H1 (cell line): ENCODE measurements at regions not wholly inside any gene's neighbourhood (a gene's known extent, or its start where the extent isn't known, plus 50 kb on each side); places are given as distances from the start of the nearest gene placed in this dataset.

Experiments used
- CTCF ChIA-PET: fragments of 300-600 bp; sonication (Branson Sonifier 250); formaldehyde crosslinking; loops from one replicate; lab custom pipeline; 2021; ENCODE audit not compliant: partially characterized antibody; lab: Charles Lee
- POLR2A ChIA-PET: fragments of 300-600 bp; sonication (Branson Sonifier 250); formaldehyde crosslinking; loops from one replicate; lab custom pipeline; 2021; ENCODE audit warnings: inconsistent platforms; ENCODE audit not compliant: partially characterized antibody; lab: Charles Lee
- DNase-seq, 2 experiments: peaks; one replicate each; pipeline versions ENCODE4 v3.0.0 to v3.0.0-alpha.2; 2010 to 2022; ENCODE audit warnings: low spot score in 2 of 2, low read depth in 1 of 2, mixed read lengths in 1 of 2
- FAIRE-seq: peaks from 2 replicates; lab custom pipeline; 2011; peaks lifted over from hg19 to GRCh38; lab: Jason Lieb, UNC
- H2AFZ ChIP-seq: 2 replicates; pipeline ENCODE4 v1.8.1; 2012; ENCODE audit warnings: low read length, inconsistent platforms
- H2AK5ac ChIP-seq: 2 replicates; pipeline ENCODE4 v1.6.1; 2013; ENCODE audit warnings: low read depth, low read length
- H2BK120ac ChIP-seq: replicated peaks from 2 replicates; pipeline ENCODE3; 2013; ENCODE audit warnings: low read depth, low read length, inconsistent platforms
- H2BK12ac ChIP-seq: 2 replicates; pipeline ENCODE4 v1.6.1; 2013; ENCODE audit warnings: low read depth, low read length
- H2BK15ac ChIP-seq: 2 replicates; pipeline ENCODE4 v1.6.1; 2013; ENCODE audit warnings: low read length
- H2BK20ac ChIP-seq: 2 replicates; pipeline ENCODE4 v1.6.1; 2013; ENCODE audit warnings: low read length
- H2BK5ac ChIP-seq: 2 replicates; pipeline ENCODE4 v1.6.1; 2013; ENCODE audit warnings: low read depth, low read length
- H3K14ac ChIP-seq: 2 replicates; pipeline ENCODE4 v1.6.1; 2013; ENCODE audit warnings: inconsistent platforms; ENCODE audit not compliant: insufficient read length
- H3K18ac ChIP-seq: 2 replicates; pipeline ENCODE4 v1.6.1; 2013; ENCODE audit warnings: low read length; ENCODE audit errors: extremely low read depth
- H3K23ac ChIP-seq: 2 replicates; pipeline ENCODE4 v1.6.1; 2013; ENCODE audit warnings: inconsistent platforms; ENCODE audit not compliant: insufficient read length
- H3K23me2 ChIP-seq: 2 replicates; pipeline ENCODE4 v1.6.1; 2013; ENCODE audit warnings: low read depth, low read length
- H3K27ac ChIP-seq: 2 replicates; pipeline ENCODE4 v1.6.1; 2011; ENCODE audit warnings: low read depth, low read length, inconsistent platforms
- H3K27me3 ChIP-seq, 4 experiments: replicated peaks in 1 of 4; 1 replicate in 1 of 4; 2 replicates in 3 of 4; pipeline versions ENCODE4 v1.6.1 to v1.8.1; 2011 to 2013; ENCODE audit warnings: low read length in 3 of 4, mild to moderate bottlenecking in 3 of 4, inconsistent platforms in 2 of 4, mixed read lengths in 2 of 4, moderate library complexity in 1 of 4; ENCODE audit not compliant: control insufficient read depth in 3 of 4, insufficient read depth in 3 of 4; ENCODE audit errors: extremely low read depth in 1 of 4
- H3K36me3 ChIP-seq, 4 experiments: 2 replicates each; pipeline versions ENCODE4 v1.6.1 to v1.8.1; 2011 to 2013; ENCODE audit warnings: mild to moderate bottlenecking in 4 of 4, low read length in 3 of 4, moderate library complexity in 2 of 4, control low read depth in 1 of 4, inconsistent platforms in 1 of 4; ENCODE audit not compliant: insufficient read depth in 4 of 4, control insufficient read depth in 2 of 4
- H3K4ac ChIP-seq: replicated peaks from 2 replicates; pipeline ENCODE3; 2013; ENCODE audit warnings: low read length, low read depth, mixed read lengths, inconsistent platforms; ENCODE audit not compliant: insufficient read length
- H3K4me1 ChIP-seq, 4 experiments: replicated peaks in 1 of 4; 1 replicate in 1 of 4; 2 replicates in 3 of 4; pipeline versions ENCODE4 v1.6.1 to v1.8.1; 2011 to 2013; ENCODE audit warnings: low read length in 3 of 4, inconsistent platforms in 2 of 4, mixed read lengths in 1 of 4; ENCODE audit not compliant: insufficient read depth in 4 of 4, control insufficient read depth in 3 of 4
- H3K4me2 ChIP-seq, 2 experiments: 2 replicates each; pipeline versions ENCODE4 v1.6.1 to v1.8.1; 2011 to 2013; ENCODE audit warnings: low read depth in 2 of 2, low read length in 2 of 2, control low read depth in 1 of 2, inconsistent platforms in 1 of 2, mild to moderate bottlenecking in 1 of 2; ENCODE audit not compliant: insufficient read depth in 1 of 2
- H3K4me3 ChIP-seq, 4 experiments: fragments of 200-600, 300-600 bp in 1 of 4; sonication (generic), shearing (Covaris generic), sonication (Bioruptor Twin) in 1 of 4; 2 replicates each; pipeline versions ENCODE4 v1.5.1 to v1.8.1; 2011 to 2016; ENCODE audit warnings: low read length in 4 of 4, low read depth in 3 of 4, control low read depth in 2 of 4, inconsistent platforms in 2 of 4, mild to moderate bottlenecking in 2 of 4, mixed read lengths in 1 of 4, moderate library complexity in 1 of 4; ENCODE audit not compliant: insufficient read depth in 2 of 4; ENCODE audit errors: extremely low read depth in 1 of 4
- H3K56ac ChIP-seq: replicated peaks from 2 replicates; pipeline ENCODE3; 2013; ENCODE audit warnings: low read depth, mild to moderate bottlenecking, mixed read lengths, low read length, inconsistent platforms; ENCODE audit not compliant: insufficient read length
- H3K79me1 ChIP-seq: 2 replicates; pipeline ENCODE4 v1.6.1; 2013; ENCODE audit warnings: low read depth, low read length, control low read depth
- H3K79me2 ChIP-seq, 2 experiments: 2 replicates each; pipeline versions ENCODE4 v1.6.1 to v1.8.1; 2012 to 2013; ENCODE audit warnings: low read length in 2 of 2, mild to moderate bottlenecking in 2 of 2, inconsistent platforms in 1 of 2; ENCODE audit not compliant: insufficient read depth in 2 of 2, control insufficient read depth in 1 of 2
- H3K9ac ChIP-seq, 4 experiments: replicated peaks in 1 of 4; 1 replicate in 1 of 4; 2 replicates in 3 of 4; pipeline versions ENCODE4 v1.6.1 to v1.8.1; 2011 to 2013; ENCODE audit warnings: low read depth in 3 of 4, low read length in 3 of 4, control low read depth in 2 of 4, mild to moderate bottlenecking in 2 of 4, moderate library complexity in 2 of 4, inconsistent platforms in 1 of 4; ENCODE audit errors: extremely low read depth in 1 of 4
- H3K9me3 ChIP-seq, 2 experiments: 2 replicates each; pipeline versions ENCODE4 v1.6.1 to v1.8.1; 2012 to 2013; ENCODE audit warnings: mild to moderate bottlenecking in 2 of 2, moderate library complexity in 2 of 2, control low read depth in 1 of 2, inconsistent platforms in 1 of 2, low read depth in 1 of 2, low read length in 1 of 2, mixed read lengths in 1 of 2; ENCODE audit not compliant: insufficient read depth in 2 of 2
- H4K20me1 ChIP-seq, 2 experiments: replicated peaks in 1 of 2; 2 replicates each; pipeline versions ENCODE3 to v1.8.1; 2011 to 2013; ENCODE audit warnings: inconsistent platforms in 2 of 2, low read length in 2 of 2, mild to moderate bottlenecking in 1 of 2; ENCODE audit not compliant: insufficient read depth in 2 of 2, control insufficient read depth in 1 of 2
- H4K5ac ChIP-seq: 2 replicates; pipeline ENCODE4 v1.6.1; 2013; ENCODE audit warnings: low read length, low read depth, mixed read lengths, inconsistent platforms; ENCODE audit not compliant: insufficient read length
- H4K8ac ChIP-seq: 2 replicates; pipeline ENCODE4 v1.8.0; 2013; ENCODE audit warnings: mild to moderate bottlenecking, moderate library complexity, low read length, inconsistent platforms; ENCODE audit not compliant: insufficient read depth; ENCODE audit errors: extremely low read depth
- H4K91ac ChIP-seq: replicated peaks from 2 replicates; pipeline ENCODE3; 2013; ENCODE audit warnings: low read length, mixed read lengths, inconsistent platforms; ENCODE audit not compliant: insufficient read length
- ATF3 ChIP-seq: IDR thresholded peaks from 2 replicates; pipeline ENCODE4 v1.6.1; 2011; ENCODE audit warnings: low read depth, mild to moderate bottlenecking, low read length; ENCODE audit not compliant: insufficient read depth
- BRCA1 ChIP-seq: IDR thresholded peaks from 2 replicates; pipeline ENCODE4 v1.6.1; 2012; ENCODE audit warnings: low read depth, low read length, improper control_type of control experiment
- EZH2 ChIP-seq: fragments of 200-600 bp; sonication (generic); IDR thresholded peaks from 2 replicates; pipeline ENCODE4 v1.7.1; 2012; ENCODE audit warnings: low read depth, mild to moderate bottlenecking, moderate library complexity, low read length, inconsistent platforms; ENCODE audit not compliant: severe bottlenecking
- KDM5A ChIP-seq: fragments of 200-600 bp; IDR thresholded peaks from 2 replicates; pipeline ENCODE4 v1.7.1; 2012; ENCODE audit warnings: mild to moderate bottlenecking, low read length, inconsistent platforms, mixed read lengths
- SUZ12 ChIP-seq: fragments of 200-600 bp; sonication (generic); IDR thresholded peaks from 2 replicates; pipeline ENCODE4 v1.6.1; 2012; ENCODE audit warnings: mild to moderate bottlenecking, inconsistent platforms, low read length, moderate library complexity, mixed read lengths
- WGBS, 2 experiments: shearing (Covaris generic) in 1 of 2; methylation state at CpG; one replicate each; pipeline versions ENCODE4 v1.1.6 to v1.1.7; 2013 to 2015; ENCODE audit warnings: low lambda C conversion rate in 2 of 2, mixed read lengths in 2 of 2, inconsistent platforms in 1 of 2, low coverage in 1 of 2, missing lambda C conversion rate in 1 of 2; ENCODE audit not compliant: insufficient replicate concordance in 2 of 2, insufficient coverage in 1 of 2, insufficient read length in 1 of 2; ENCODE audit errors: extremely low coverage in 1 of 2, missing lambda C conversion rate in 1 of 2; 5-methylcytosine and 5-hydroxymethylcytosine counted together

- no peaks in the 10 kb centered on the region for H3K79me1 ChIP-seq
- no peaks in the 10 kb centered on the region for H3K79me2 ChIP-seq
- H3K27me3 ChIP-seq: peaks cover 0 to 5% (median 0%) of the 10 kb centered on the region in 4 experiments; a peak in 2 of 7 replicates
- ChIA-PET CTCF (interaction anchor here (1.2 to 2.9 kb wide), 10 partner anchors 11 to 319 kb away, joined by 3 to 19 read pairs (median 5); partner anchors contain the start of gene NOL4), POLR2A (no interaction called here)
- H2BK120ac ChIP-seq: no peak overlapping the region
- no peak for DNase-seq
- no peaks in the 10 kb centered on the region for H3K36me3 ChIP-seq
- no peak overlapping the region for H3K27ac ChIP-seq
- H3K14ac ChIP-seq: no peak overlapping the region
- no peak overlapping the region for H4K8ac ChIP-seq
- H4K91ac ChIP-seq: no peak overlapping the region
- H3K9ac ChIP-seq: no peak overlapping the region; a peak in 1 of 7 replicates
- no peak for FAIRE-seq
- no peak overlapping the region for H2BK20ac ChIP-seq
- H3K4me3 ChIP-seq: peak overlapping the region; percentile 34 to 62 (median 50); a peak in 7 of 8 replicates
- no peak overlapping the region for H2BK5ac ChIP-seq
- 32% methylated on average over 14 of the region's 14 CpGs; no CpG with 5 or more reads in 1 of the 2 experiments for whole genome bisulfite sequencing, 2 experiments
- peaks cover 6% of the 10 kb centered on the region; the same call in 1 of the 2 replicates for H3K23me2 ChIP-seq
- no peak overlapping the region; the same call in 1 of the 2 replicates for H3K18ac ChIP-seq
- no peak overlapping the region for H2AK5ac ChIP-seq
- H3K23ac ChIP-seq: no peak overlapping the region
- no peak overlapping the region for H2BK12ac ChIP-seq
- no peak overlapping the region for H2BK15ac ChIP-seq
- peak overlapping the region; percentile 68 to 75 for H3K4me2 ChIP-seq
- TF ChIP-seq KDM5A (no peak), SUZ12 (peak; percentile 46; the same call in 1 of the 2 replicates), BRCA1 (no peak), ATF3 (no peak), EZH2 (peak; percentile 13)
- H4K20me1 ChIP-seq: no peaks in the 10 kb centered on the region
- H2AFZ ChIP-seq: peak overlapping the region; percentile 36; the same call in 1 of the 2 replicates
- H3K56ac ChIP-seq: no peak overlapping the region
- H3K9me3 ChIP-seq: no peaks in the 10 kb centered on the region
- no peak overlapping the region for H4K5ac ChIP-seq
- no peak overlapping the region for H3K4ac ChIP-seq
- H3K4me1 ChIP-seq: peaks cover 0 to 3% (median 1%) of the 10 kb centered on the region in 4 experiments; a peak in 4 of 7 replicates
Observed at GRCh38 chr18:34159691-34160185, 65.0 kb downstream of the NOL4 start.
